NCI-H2081 (cell line): ENCODE measurements at regions not wholly inside any gene's neighbourhood (a gene's known extent, or its start where the extent isn't known, plus 50 kb on each side); places are given as distances from the start of the nearest gene placed in this dataset.
"Not testable (repeated sequence)": the region's sequence is repeated elsewhere in the genome, so short reads cannot be mapped to it uniquely, and the experiment has no call there.

Source experiments
- DNase-seq, 2 experiments: peaks; one replicate each; lab custom pipeline; 2025; lab: John Stamatoyannopoulos, UW

- DNase-seq, result no peak
Observed at GRCh38 chr5:82493221-82493620, 215.1 kb upstream of the RPS23 start.

GRCh38 chr5:82491397-82491796 is 213.2 kb upstream of the RPS23 start:
- no peak for DNase-seq

GRCh38 chr5:82489683-82490082 is 211.5 kb upstream of the RPS23 start:
- no peak for DNase-seq

- DNase-seq, result no peak
Observed at GRCh38 chr5:82487131-82487530, 209.0 kb upstream of the RPS23 start.

- no peak for DNase-seq
Observed at GRCh38 chr5:82480331-82480730, 202.2 kb upstream of the RPS23 start.

GRCh38 chr5:82476155-82476554 is 198.0 kb upstream of the RPS23 start:
- DNase-seq, result no peak

- no peak for DNase-seq
Observed at GRCh38 chr5:82473262-82473661, 195.1 kb upstream of the RPS23 start.

- peak in 1 of 2 experiments; percentile 0 for DNase-seq
Observed at GRCh38 chr5:82470185-82470994, 192.2 kb upstream of the RPS23 start.

GRCh38 chr5:82466986-82467561 is 188.9 kb upstream of the RPS23 start:
- no peak for DNase-seq

- DNase-seq, result no peak
Observed at GRCh38 chr5:82465235-82465634, 187.1 kb upstream of the RPS23 start.

GRCh38 chr5:82459626-82460025 is 181.5 kb upstream of the RPS23 start:
- DNase-seq, result no peak

- not testable (repeated sequence) for DNase-seq
Observed at GRCh38 chr5:82455317-82455716, 177.2 kb upstream of the RPS23 start.

GRCh38 chr5:82448374-82448773 is 170.2 kb upstream of the RPS23 start:
- no peak for DNase-seq

GRCh38 chr5:82447913-82448312 is 169.8 kb upstream of the RPS23 start:
- no peak for DNase-seq

- DNase-seq, result no peak
Observed at GRCh38 chr5:82446809-82447208, 168.7 kb upstream of the RPS23 start.

GRCh38 chr5:82445726-82446335 is 167.7 kb upstream of the RPS23 start:
- DNase-seq, result no peak

GRCh38 chr5:82439750-82440445 is 161.7 kb upstream of the RPS23 start:
- DNase-seq, result no peak

- not testable (repeated sequence) for DNase-seq
Observed at GRCh38 chr5:82437565-82437964, 159.4 kb upstream of the RPS23 start.

- DNase-seq, result no peak
Observed at GRCh38 chr5:82436291-82436690, 158.1 kb upstream of the RPS23 start.

- not testable (repeated sequence) for DNase-seq
Observed at GRCh38 chr5:82434696-82435660, 156.8 kb upstream of the RPS23 start.

- DNase-seq, result no peak
Observed at GRCh38 chr5:82426464-82427154, 148.5 kb upstream of the RPS23 start.
